Lower lobe of right lung (tissue), 2 donors: ENCODE measurements at regions not wholly inside any gene's neighbourhood (a gene's known extent, or its start where the extent isn't known, plus 50 kb on each side); places are given as distances from the start of the nearest gene placed in this dataset.

Experiments used
- ATAC-seq, 2 donors: fragments of 200-7000 bp; cut with Tn5 transposase; one replicate each; pipeline ENCODE4 v1.9.1; 2020 to 2022; ENCODE audit warnings: mild to moderate bottlenecking in 2 of 2, moderate library complexity in 2 of 2
- DNase-seq: peaks from one replicate; pipeline ENCODE4 v3.0.0-alpha.2; 2020
- H3K27ac ChIP-seq: fragments of 200-600 bp; one replicate; pipeline ENCODE4 v1.8.0; 2022
- H3K27me3 ChIP-seq: fragments of 200-600 bp; one replicate; pipeline ENCODE4 v1.8.0; 2022; ENCODE audit warnings: low read depth
- H3K36me3 ChIP-seq: fragments of 200-600 bp; one replicate; pipeline ENCODE4 v1.8.0; 2022; ENCODE audit warnings: mild to moderate bottlenecking
- H3K4me1 ChIP-seq: fragments of 200-600 bp; one replicate; pipeline ENCODE4 v1.8.0; 2022
- H3K4me3 ChIP-seq: fragments of 200-600 bp; one replicate; pipeline ENCODE4 v1.8.0; 2022; ENCODE audit warnings: mild to moderate bottlenecking
- H3K9me3 ChIP-seq: fragments of 200-600 bp; one replicate; pipeline ENCODE4 v1.8.0; 2022
- intact Hi-C: fragments of 100-400 bp; cut with DNase I; formaldehyde crosslinking; loops from one replicate; pipeline ENCODE4 v1.11.0; 2022
- TF ChIP-seq, protein P1 (sequence below): fragments of 200-600 bp; IDR thresholded peaks from one replicate; pipeline ENCODE4 v1.8.0; 2022; ENCODE audit warnings: antibody characterized with exemption, mild to moderate bottlenecking
- donor health status: DM: no; HTN: yes; CAD: no; lungs with severe emphysema.

DNA sequence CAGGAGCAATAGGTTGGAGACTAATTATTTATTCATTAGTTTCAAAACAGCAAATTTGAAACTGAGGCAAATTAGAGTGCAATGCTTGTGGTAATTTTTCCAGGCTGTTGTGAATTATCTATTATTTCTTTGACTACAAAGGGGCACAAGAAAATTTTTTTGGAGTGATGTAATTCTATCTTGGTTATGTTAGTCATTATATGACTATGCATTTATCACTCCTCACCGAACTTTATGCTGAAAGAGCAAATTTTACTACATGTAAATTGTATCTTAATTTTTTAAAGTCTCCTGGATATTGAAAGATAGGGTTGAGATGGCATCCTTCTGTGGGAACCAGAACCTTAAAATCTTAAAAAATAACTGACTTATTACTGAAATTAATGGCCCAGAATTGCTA lies 320.0 kb upstream of the ROBO1 start:
- no peaks in the 10 kb centered on the region for H3K9me3 ChIP-seq
- H3K27me3 ChIP-seq, result no peaks in the 10 kb centered on the region
- H3K4me3 ChIP-seq, result no peak overlapping the region
- intact Hi-C loops, result no loop called here
- ATAC-seq (no peak), DNase-seq (no peak)
- H3K4me1 ChIP-seq, result no peaks in the 10 kb centered on the region
- no peaks in the 10 kb centered on the region for H3K36me3 ChIP-seq
- TF ChIP-seq, protein P1, sequence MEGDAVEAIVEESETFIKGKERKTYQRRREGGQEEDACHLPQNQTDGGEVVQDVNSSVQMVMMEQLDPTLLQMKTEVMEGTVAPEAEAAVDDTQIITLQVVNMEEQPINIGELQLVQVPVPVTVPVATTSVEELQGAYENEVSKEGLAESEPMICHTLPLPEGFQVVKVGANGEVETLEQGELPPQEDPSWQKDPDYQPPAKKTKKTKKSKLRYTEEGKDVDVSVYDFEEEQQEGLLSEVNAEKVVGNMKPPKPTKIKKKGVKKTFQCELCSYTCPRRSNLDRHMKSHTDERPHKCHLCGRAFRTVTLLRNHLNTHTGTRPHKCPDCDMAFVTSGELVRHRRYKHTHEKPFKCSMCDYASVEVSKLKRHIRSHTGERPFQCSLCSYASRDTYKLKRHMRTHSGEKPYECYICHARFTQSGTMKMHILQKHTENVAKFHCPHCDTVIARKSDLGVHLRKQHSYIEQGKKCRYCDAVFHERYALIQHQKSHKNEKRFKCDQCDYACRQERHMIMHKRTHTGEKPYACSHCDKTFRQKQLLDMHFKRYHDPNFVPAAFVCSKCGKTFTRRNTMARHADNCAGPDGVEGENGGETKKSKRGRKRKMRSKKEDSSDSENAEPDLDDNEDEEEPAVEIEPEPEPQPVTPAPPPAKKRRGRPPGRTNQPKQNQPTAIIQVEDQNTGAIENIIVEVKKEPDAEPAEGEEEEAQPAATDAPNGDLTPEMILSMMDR, result no peak
- H3K27ac ChIP-seq, result no peak overlapping the region

DNA sequence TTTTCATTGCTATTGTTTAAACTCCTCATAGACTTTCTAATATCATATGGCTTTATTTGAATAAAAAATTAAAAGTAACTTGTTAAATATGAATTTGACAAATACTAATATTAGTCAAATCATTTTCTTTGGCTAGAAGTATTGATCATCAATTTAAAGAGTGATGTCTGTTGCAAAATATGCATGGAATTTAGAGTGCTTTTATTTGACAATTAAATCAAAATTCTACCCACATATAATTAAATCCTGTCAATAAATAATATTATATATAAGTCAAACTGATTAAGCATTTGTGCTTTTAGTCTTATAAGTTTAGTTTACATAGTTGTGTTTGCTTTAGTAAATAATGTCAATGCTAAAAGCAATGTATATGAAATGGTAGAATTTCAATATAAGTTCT lies 318.6 kb upstream of the ROBO1 start:
- intact Hi-C loops, result no loop called here
- no peaks in the 10 kb centered on the region for H3K36me3 ChIP-seq
- no peak overlapping the region for H3K27ac ChIP-seq
- DNase-seq, result no peak
- H3K9me3 ChIP-seq, result no peaks in the 10 kb centered on the region
- no peaks in the 10 kb centered on the region for H3K27me3 ChIP-seq
- no peaks in the 10 kb centered on the region for H3K4me1 ChIP-seq
- no peak for ATAC-seq
- H3K4me3 ChIP-seq, result no peak overlapping the region
- TF ChIP-seq, protein P1, result no peak

DNA sequence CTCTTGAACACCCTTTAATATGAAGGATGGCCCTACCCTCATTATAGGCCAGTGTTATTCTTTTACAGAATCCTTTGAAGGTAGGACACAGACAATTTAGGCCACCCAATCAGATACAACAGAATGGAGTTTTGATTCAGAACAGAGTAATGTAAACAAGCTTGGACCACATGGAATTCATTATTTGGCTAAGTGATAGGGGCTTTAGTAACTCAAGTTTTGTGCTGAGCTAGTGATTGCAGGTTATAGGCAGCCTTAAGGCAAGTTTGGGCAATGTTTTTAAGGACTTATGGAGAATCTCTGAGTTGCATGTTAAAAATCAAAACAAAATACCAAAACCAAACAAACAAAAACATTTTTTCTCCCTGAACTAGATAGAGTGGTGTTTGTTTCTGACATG lies 312.1 kb upstream of the ROBO1 start:
- H3K4me1 ChIP-seq, result no peaks in the 10 kb centered on the region
- no peaks in the 10 kb centered on the region for H3K27me3 ChIP-seq
- H3K9me3 ChIP-seq, result no peaks in the 10 kb centered on the region
- H3K27ac ChIP-seq, result no peak overlapping the region
- ATAC-seq, result no peak
- no peak for DNase-seq
- TF ChIP-seq, protein P1, result no peak
- no peaks in the 10 kb centered on the region for H3K36me3 ChIP-seq
- intact Hi-C loops, result no loop called here
- H3K4me3 ChIP-seq, result no peak overlapping the region

DNA sequence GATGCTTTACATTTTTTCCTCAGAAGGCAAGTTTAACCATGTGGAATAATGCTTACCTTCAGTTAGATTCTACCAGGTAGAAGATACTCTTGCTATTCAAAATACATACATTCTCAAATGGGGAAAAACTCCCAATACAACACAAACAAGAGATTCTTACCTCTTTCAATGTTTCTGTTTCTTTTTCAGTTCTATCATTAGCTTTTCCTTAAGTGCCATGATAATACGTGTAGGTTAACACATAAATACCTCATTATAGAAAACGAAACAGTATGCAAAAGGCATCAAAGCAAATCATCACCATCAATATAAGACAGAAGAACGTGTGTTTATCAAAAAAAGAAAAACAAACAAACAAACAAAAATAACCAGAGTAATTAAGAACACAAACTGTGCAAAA lies 300.7 kb upstream of the ROBO1 start:
- DNase-seq (no peak), ATAC-seq (no peak)
- Histone ChIP-seq H3K4me3 (no peak overlapping the region), H3K27ac (no peak overlapping the region), H3K4me1 (no peaks in the 10 kb centered on the region), H3K36me3 (no peaks in the 10 kb centered on the region), H3K27me3 (no peaks in the 10 kb centered on the region), H3K9me3 (no peaks in the 10 kb centered on the region)
- TF ChIP-seq, protein P1, result no peak
- intact Hi-C loops, result no loop called here

DNA sequence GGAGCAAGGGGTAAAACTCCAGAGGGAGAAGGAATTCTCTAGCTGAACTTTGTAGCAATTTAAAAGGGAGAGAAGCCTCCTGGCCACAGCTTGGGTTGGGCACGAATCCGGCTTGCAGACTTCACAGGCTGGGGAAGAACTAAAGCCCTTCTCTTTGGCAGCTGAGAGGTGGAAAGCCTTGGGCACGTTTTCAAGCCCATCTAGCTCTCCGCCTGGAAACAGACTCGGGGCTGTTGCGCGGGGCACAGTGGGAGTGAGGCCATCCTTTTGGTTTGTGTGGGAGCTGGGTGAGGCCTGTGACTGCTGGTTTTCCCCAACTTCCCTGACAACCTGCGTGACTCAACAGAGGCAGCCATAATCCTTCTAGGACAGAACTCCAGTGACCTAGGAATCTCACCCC lies 295.7 kb upstream of the ROBO1 start:
- H3K4me3 ChIP-seq, result no peak overlapping the region
- no peak for ATAC-seq
- DNase-seq, result no peak
- H3K36me3 ChIP-seq, result no peaks in the 10 kb centered on the region
- TF ChIP-seq, protein P1, result no peak
- no peaks in the 10 kb centered on the region for H3K27me3 ChIP-seq
- no peaks in the 10 kb centered on the region for H3K9me3 ChIP-seq
- no peaks in the 10 kb centered on the region for H3K4me1 ChIP-seq
- intact Hi-C loops, result no loop called here
- H3K27ac ChIP-seq, result no peak overlapping the region

DNA sequence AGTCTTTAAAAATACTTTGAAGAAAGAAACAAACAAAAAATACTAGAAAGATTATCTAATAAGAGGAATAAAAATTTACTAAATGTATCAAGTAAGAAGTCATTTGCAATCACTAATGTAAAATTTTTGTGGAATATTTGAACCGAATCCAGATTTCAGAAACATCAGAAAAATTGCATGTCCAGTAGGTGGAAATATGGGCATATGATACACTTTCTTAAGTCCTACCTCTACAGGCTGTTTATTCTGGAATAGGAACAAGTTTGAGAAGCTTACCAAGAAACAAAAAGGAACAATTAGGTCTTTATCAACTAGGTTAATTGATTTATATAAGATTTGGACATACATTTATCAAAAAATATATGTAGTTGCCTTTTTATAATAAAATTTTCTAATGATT lies 292.9 kb upstream of the ROBO1 start:
- DNase-seq (no peak), ATAC-seq (no peak)
- no peaks in the 10 kb centered on the region for H3K9me3 ChIP-seq
- H3K27me3 ChIP-seq, result no peaks in the 10 kb centered on the region
- H3K27ac ChIP-seq, result no peak overlapping the region
- intact Hi-C loops, result no loop called here
- TF ChIP-seq, protein P1, result no peak
- no peaks in the 10 kb centered on the region for H3K4me1 ChIP-seq
- H3K4me3 ChIP-seq, result no peak overlapping the region
- H3K36me3 ChIP-seq, result no peaks in the 10 kb centered on the region
